ENCODE measurements at regions not wholly inside any gene's neighbourhood (a gene's known extent, or its start where the extent isn't known, plus 50 kb on each side); places are given as distances from the start of the nearest gene placed in this dataset.

- Mint-ChIP-seq H3K27me3 (ENCODE audit: unreplicated experiment) (no peaks in the 10 kb centered on the region), H3K9me3 (ENCODE audit: low read depth, unreplicated experiment) (peaks cover 10% of the 10 kb centered on the region), H3K4me3 (ENCODE audit: low read depth, unreplicated experiment) (no peak overlapping the region), H3K36me3 (ENCODE audit: insufficient read depth, unreplicated experiment) (no peaks in the 10 kb centered on the region), H3K4me1 (ENCODE audit: low read depth, unreplicated experiment) (no peaks in the 10 kb centered on the region), H3K27ac (ENCODE audit: unreplicated experiment) (no peak overlapping the region)
- CTCF ChIA-PET, result no interaction called here
- BruUV-seq (replicated peaks), result no TSS peak
- intact Hi-C loops (cut with micrococcal nuclease; ENCODE audit: unreplicated experiment), result no loop called here
- no peak for TF ChIP-seq CTCF (IDR thresholded peaks at IDR 0.05; ENCODE audit: unreplicated experiment)
- no peak for DNase-seq
Measured at GRCh38 chr2:104078431-104079157, 775.3 kb upstream of the POU3F3 start.

GRCh38 chr2:104088745-104089144 is 765.2 kb upstream of the POU3F3 start:
- no TSS peak for BruUV-seq (replicated peaks)
- Mint-ChIP-seq H3K9me3 (ENCODE audit: low read depth, unreplicated experiment) (peaks cover 20% of the 10 kb centered on the region), H3K27ac (ENCODE audit: unreplicated experiment) (no peak overlapping the region), H3K36me3 (ENCODE audit: insufficient read depth, unreplicated experiment) (no peaks in the 10 kb centered on the region), H3K27me3 (ENCODE audit: unreplicated experiment) (no peaks in the 10 kb centered on the region), H3K4me1 (ENCODE audit: low read depth, unreplicated experiment) (no peaks in the 10 kb centered on the region), H3K4me3 (ENCODE audit: low read depth, unreplicated experiment) (no peak overlapping the region)
- no peak for TF ChIP-seq CTCF (IDR thresholded peaks at IDR 0.05; ENCODE audit: unreplicated experiment)
- CTCF ChIA-PET, result no interaction called here
- intact Hi-C loops (cut with micrococcal nuclease; ENCODE audit: unreplicated experiment), result no loop called here
- no peak for DNase-seq

- Mint-ChIP-seq H3K9me3 (ENCODE audit: low read depth, unreplicated experiment) (peaks cover 22% of the 10 kb centered on the region), H3K4me3 (ENCODE audit: low read depth, unreplicated experiment) (no peak overlapping the region), H3K27me3 (ENCODE audit: unreplicated experiment) (no peaks in the 10 kb centered on the region), H3K36me3 (ENCODE audit: insufficient read depth, unreplicated experiment) (no peaks in the 10 kb centered on the region), H3K4me1 (ENCODE audit: low read depth, unreplicated experiment) (no peaks in the 10 kb centered on the region), H3K27ac (ENCODE audit: unreplicated experiment) (no peak overlapping the region)
- intact Hi-C loops (cut with micrococcal nuclease; ENCODE audit: unreplicated experiment), result no loop called here
- CTCF ChIA-PET, result no interaction called here
- BruUV-seq (replicated peaks), result no TSS peak
- TF ChIP-seq CTCF (IDR thresholded peaks at IDR 0.05; ENCODE audit: unreplicated experiment), result no peak
- DNase-seq, result no peak
Measured at GRCh38 chr2:104090407-104090806, 763.5 kb upstream of the POU3F3 start.

GRCh38 chr2:104091894-104092293 is 762.0 kb upstream of the POU3F3 start:
- Mint-ChIP-seq H3K4me1 (ENCODE audit: low read depth, unreplicated experiment) (no peaks in the 10 kb centered on the region), H3K36me3 (ENCODE audit: insufficient read depth, unreplicated experiment) (no peaks in the 10 kb centered on the region), H3K27ac (ENCODE audit: unreplicated experiment) (no peak overlapping the region), H3K9me3 (ENCODE audit: low read depth, unreplicated experiment) (peaks cover 20% of the 10 kb centered on the region), H3K4me3 (ENCODE audit: low read depth, unreplicated experiment) (no peak overlapping the region), H3K27me3 (ENCODE audit: unreplicated experiment) (no peaks in the 10 kb centered on the region)
- no peak for TF ChIP-seq CTCF (IDR thresholded peaks at IDR 0.05; ENCODE audit: unreplicated experiment)
- DNase-seq, result no peak
- intact Hi-C loops (cut with micrococcal nuclease; ENCODE audit: unreplicated experiment), result no loop called here
- BruUV-seq (replicated peaks), result no TSS peak
- CTCF ChIA-PET, result no interaction called here

Data from Calu3 (cell line).